Natural killer cell (primary cell): ENCODE measurements at regions not wholly inside any gene's neighbourhood (a gene's known extent, or its start where the extent isn't known, plus 50 kb on each side); places are given as distances from the start of the nearest gene placed in this dataset.

ENCODE experiments used
- ATAC-seq, 3 donors: fragments of 150-1000 bp in 2 of 3; fragments of 200-7000 bp in 1 of 3; cut with Tn5 transposase; 1 replicate in 1 of 3; 2 replicates in 2 of 3; pipeline ENCODE4 v1.10.0; 2021; ENCODE audit warnings: mild to moderate bottlenecking in 2 of 3, moderate library complexity in 2 of 3
- DNase-seq, 2 donors: peaks; one replicate each; pipeline versions ENCODE4 v3.0.0 to v3.0.0-alpha.2; 2013 to 2021; ENCODE audit warnings: mixed read lengths in 1 of 2
- H3K27ac ChIP-seq: one replicate; pipeline ENCODE4 v1.5.1; 2013; ENCODE audit warnings: mild to moderate bottlenecking, low read length
- H3K27me3 ChIP-seq: one replicate; pipeline ENCODE4 v1.6.1; 2013; ENCODE audit warnings: low read length; ENCODE audit not compliant: control insufficient read depth, insufficient read depth
- H3K36me3 ChIP-seq: one replicate; pipeline ENCODE4 v1.6.1; 2013; ENCODE audit warnings: low read length; ENCODE audit not compliant: control insufficient read depth, insufficient read depth
- H3K4me1 ChIP-seq: one replicate; pipeline ENCODE4 v1.6.1; 2013; ENCODE audit warnings: low read length; ENCODE audit not compliant: control insufficient read depth, insufficient read depth
- H3K4me3 ChIP-seq: one replicate; pipeline ENCODE4 v1.5.1; 2013; ENCODE audit warnings: low read length
- H3K9me3 ChIP-seq: one replicate; pipeline ENCODE4 v1.6.1; 2013; ENCODE audit warnings: low read length; ENCODE audit not compliant: control insufficient read depth, insufficient read depth
- H3K27ac Mint-ChIP-seq, 2 donors: one replicate each; pipeline ENCODE4 v1.8.0; 2022; ENCODE audit warnings: mild to moderate bottlenecking in 2 of 2, mixed read lengths in 2 of 2, moderate library complexity in 1 of 2
- H3K27me3 Mint-ChIP-seq, 2 donors: one replicate each; pipeline ENCODE4 v1.8.0; 2022; ENCODE audit warnings: low read depth in 2 of 2, mixed read lengths in 2 of 2
- H3K36me3 Mint-ChIP-seq: one replicate; pipeline ENCODE4 v1.8.0; 2022; ENCODE audit warnings: mixed read lengths
- H3K4me1 Mint-ChIP-seq, 2 donors: one replicate each; pipeline ENCODE4 v1.8.0; 2022; ENCODE audit warnings: mixed read lengths in 2 of 2
- H3K4me3 Mint-ChIP-seq: one replicate; pipeline ENCODE4 v1.8.0; 2022; ENCODE audit warnings: mild to moderate bottlenecking, moderate library complexity, mixed read lengths
- H3K9me3 Mint-ChIP-seq, 2 donors: one replicate each; pipeline ENCODE4 v1.8.0; 2022; ENCODE audit warnings: mixed read lengths in 2 of 2
- CTCF ChIP-seq: fragments of 200-600 bp; IDR thresholded peaks from one replicate; pipeline ENCODE4 v1.8.0; 2022; ENCODE audit warnings: antibody characterized with exemption
- WGBS: methylation state at CpG from one replicate; pipeline ENCODE4 v1.1.7; 2013; ENCODE audit warnings: missing lambda C conversion rate; ENCODE audit not compliant: insufficient coverage; 5-methylcytosine and 5-hydroxymethylcytosine counted together
- intact Hi-C: fragments of 100-400 bp; cut with micrococcal nuclease; formaldehyde crosslinking; loops from one replicate; pipeline ENCODE4 v1.14.2; 2022

DNA sequence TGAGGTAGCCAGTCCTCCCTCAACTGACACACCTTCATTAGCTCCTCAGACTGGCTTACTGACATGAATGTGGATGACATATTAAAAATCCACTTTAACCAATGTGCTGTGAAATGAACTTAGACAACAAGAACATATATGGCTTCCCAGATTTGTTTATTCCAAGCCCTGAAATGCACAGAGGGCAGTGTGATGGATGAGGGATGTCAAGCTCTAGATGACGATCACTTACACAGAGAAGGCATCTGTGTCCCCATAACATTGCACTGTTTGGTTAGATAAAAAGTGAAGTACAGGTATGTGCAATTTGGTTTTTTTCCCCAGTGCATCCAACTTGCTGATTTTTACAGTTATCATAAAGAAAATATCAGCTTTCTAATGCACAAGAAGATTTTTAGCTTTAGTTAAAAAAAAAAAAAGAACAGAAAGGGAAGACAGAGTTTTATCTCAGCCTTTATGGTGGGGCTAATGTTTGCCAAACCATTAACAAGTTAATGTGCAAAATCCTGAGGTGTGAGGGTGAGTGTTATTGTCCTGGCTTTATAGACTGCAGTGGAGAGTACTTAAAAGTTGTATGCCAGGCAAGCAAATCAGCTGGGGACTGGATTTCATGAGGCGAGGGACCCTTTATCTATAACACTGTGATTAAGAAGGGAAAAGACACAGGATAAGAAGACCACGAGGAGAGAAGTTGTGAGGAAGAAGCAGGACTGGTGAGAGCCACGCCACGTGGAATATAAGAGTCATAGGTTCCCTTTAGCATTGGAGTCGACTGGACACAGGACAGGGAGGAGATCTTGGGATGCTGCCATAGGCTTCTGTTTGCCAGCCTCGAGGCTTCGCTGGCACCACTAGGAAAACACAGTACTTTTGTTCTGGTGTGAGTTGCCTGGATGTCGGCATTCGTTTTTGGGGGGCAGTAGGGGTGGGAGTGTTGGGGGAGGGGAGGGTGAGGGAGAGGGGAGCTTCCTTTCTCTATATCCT, 90.0 kb upstream of the BACH2 start:
- Histone ChIP-seq H3K4me3 (no peak overlapping the region), H3K4me1 (peaks cover 8% of the 10 kb centered on the region), H3K36me3 (no peaks in the 10 kb centered on the region), H3K27ac (no peak overlapping the region), H3K27me3 (no peaks in the 10 kb centered on the region), H3K9me3 (no peaks in the 10 kb centered on the region)
- DNase-seq (no peak), ATAC-seq (no peak)
- WGBS: 84% methylated on average over 8 of the region's 10 CpGs
- no peaks in the 10 kb centered on the region for H3K36me3 Mint-ChIP-seq
- H3K4me3 Mint-ChIP-seq: no peak overlapping the region
- no peak for TF ChIP-seq CTCF
- no peak overlapping the region for H3K27ac Mint-ChIP-seq
- intact Hi-C loops: no loop called here
- no peaks in the 10 kb centered on the region for H3K9me3 Mint-ChIP-seq
- peaks cover 15 to 24% of the 10 kb centered on the region in 2 donors for H3K4me1 Mint-ChIP-seq
- H3K27me3 Mint-ChIP-seq: peaks cover 4 to 14% of the 10 kb centered on the region in 2 donors

GRCh38 chr6:90385759-90386313, 89.2 kb upstream of the BACH2 start:
- WGBS: 100% methylated on average over 1 of the region's 1 CpG
- H3K27me3 ChIP-seq: no peaks in the 10 kb centered on the region
- no peak overlapping the region for H3K27ac ChIP-seq
- H3K4me1 ChIP-seq: peaks cover 8% of the 10 kb centered on the region
- no peak for ATAC-seq
- no peaks in the 10 kb centered on the region for H3K9me3 ChIP-seq
- no peak for TF ChIP-seq CTCF
- Mint-ChIP-seq H3K36me3 (no peaks in the 10 kb centered on the region), H3K9me3 (no peaks in the 10 kb centered on the region), H3K4me3 (no peak overlapping the region), H3K27ac (no peak overlapping the region), H3K27me3 (peaks cover 4 to 14% of the 10 kb centered on the region in 2 donors), H3K4me1 (peaks cover 15 to 24% of the 10 kb centered on the region in 2 donors)
- no peak for DNase-seq
- no peaks in the 10 kb centered on the region for H3K36me3 ChIP-seq
- H3K4me3 ChIP-seq: no peak overlapping the region
- intact Hi-C loops: no loop called here

DNA sequence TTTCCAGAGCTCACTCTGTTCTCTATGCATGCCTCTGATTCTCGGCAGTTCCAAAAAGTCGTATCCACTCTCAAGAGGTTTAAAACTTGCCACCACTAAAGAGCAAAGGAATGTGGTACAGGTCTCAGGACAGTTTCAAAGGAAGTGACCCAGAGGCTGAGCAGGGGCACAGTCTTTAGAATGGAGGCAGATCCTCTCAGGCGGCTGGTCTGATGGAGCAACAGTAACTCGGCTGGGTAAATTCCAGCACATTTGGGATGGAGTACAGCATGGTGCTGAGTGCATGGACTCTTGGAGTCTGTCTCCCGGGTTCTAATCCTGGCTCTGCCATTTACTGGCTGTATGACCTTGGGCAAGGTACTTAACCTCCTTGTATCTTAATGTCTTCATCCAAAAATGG, 88.1 kb upstream of the BACH2 start:
- H3K27me3 Mint-ChIP-seq: peaks cover 4 to 14% of the 10 kb centered on the region in 2 donors
- no peaks in the 10 kb centered on the region for H3K36me3 Mint-ChIP-seq
- no peak for DNase-seq
- Histone ChIP-seq H3K4me3 (no peak overlapping the region), H3K4me1 (peaks cover 8% of the 10 kb centered on the region), H3K36me3 (no peaks in the 10 kb centered on the region), H3K27ac (no peak overlapping the region), H3K27me3 (no peaks in the 10 kb centered on the region), H3K9me3 (no peaks in the 10 kb centered on the region)
- 97% methylated on average over 5 of the region's 5 CpGs for whole genome bisulfite sequencing
- no peak overlapping the region for H3K4me3 Mint-ChIP-seq
- intact Hi-C loops: no loop called here
- H3K27ac Mint-ChIP-seq: no peak overlapping the region
- ATAC-seq: no peak
- TF ChIP-seq CTCF: no peak
- no peaks in the 10 kb centered on the region for H3K9me3 Mint-ChIP-seq
- peaks cover 15 to 24% of the 10 kb centered on the region in 2 donors for H3K4me1 Mint-ChIP-seq
